Mucosa of descending colon (tissue), 3 donors: ENCODE measurements at regions not wholly inside any gene's neighbourhood (a gene's known extent, or its start where the extent isn't known, plus 50 kb on each side); places are given as distances from the start of the nearest gene placed in this dataset.

Experiments
- ATAC-seq: fragments of 200-7000 bp; cut with Tn5 transposase; one replicate; pipeline ENCODE4 v1.9.1; 2020; ENCODE audit warnings: mild to moderate bottlenecking, moderate library complexity
- DNase-seq, 3 donors: peaks; one replicate each; pipeline ENCODE4 v3.0.0-alpha.2; 2020
- H3K36me3 ChIP-seq: fragments of 200-600 bp; one replicate; pipeline ENCODE4 v1.8.0; 2021; ENCODE audit warnings: low read depth, mild to moderate bottlenecking
- H3K4me1 ChIP-seq: fragments of 200-600 bp; one replicate; pipeline ENCODE4 v1.8.0; 2021; ENCODE audit warnings: low read depth, mild to moderate bottlenecking
- H3K4me3 ChIP-seq: fragments of 200-600 bp; one replicate; pipeline ENCODE4 v1.8.0; 2021; ENCODE audit warnings: mild to moderate bottlenecking
- H3K9me3 ChIP-seq: fragments of 200-600 bp; one replicate; pipeline ENCODE4 v1.8.0; 2021; ENCODE audit warnings: mild to moderate bottlenecking
- CTCF ChIP-seq: fragments of 200-600 bp; IDR thresholded peaks from one replicate; pipeline ENCODE4 v1.8.0; 2022; ENCODE audit warnings: antibody characterized with exemption, mild to moderate bottlenecking
- intact Hi-C, 2 donors: fragments of 100-400 bp; cut with DNase I in 1 of 2; cut with micrococcal nuclease in 1 of 2; formaldehyde crosslinking; loops; one replicate each; pipeline versions ENCODE4 v1.11.0 to v1.11.1; 2022; cut with DNase I, micrococcal nuclease
- donor health status: DM: no; HTN: no; CAD: no; lungs with moderate emphysema.
- donor health status: DM: no; HTN: no; CAD: no.
- donor health status: DM: no; HTN: yes; CAD: no.

- intact Hi-C loops: no loop called here
- ATAC-seq: no peak
These were observed 728.9 kb downstream of the BCL11B start for GRCh38 chr14:98543074-98543473.

GRCh38 chr14:98544174-98544573 lies 727.8 kb downstream of the BCL11B start:
- no peaks in the 10 kb centered on the region for H3K36me3 ChIP-seq
- no peak for ATAC-seq
- intact Hi-C loops: no loop called here
- DNase-seq: no peak
- no peak overlapping the region for H3K4me3 ChIP-seq
- H3K4me1 ChIP-seq: no peaks in the 10 kb centered on the region
- no peak for TF ChIP-seq CTCF
- H3K9me3 ChIP-seq: no peaks in the 10 kb centered on the region

More at GRCh38 chr14:98543074-98543473, 728.9 kb downstream of the BCL11B start:
- no peaks in the 10 kb centered on the region for H3K9me3 ChIP-seq
- no peaks in the 10 kb centered on the region for H3K4me1 ChIP-seq
- TF ChIP-seq CTCF: no peak
- no peak for DNase-seq
- no peaks in the 10 kb centered on the region for H3K36me3 ChIP-seq
- no peak overlapping the region for H3K4me3 ChIP-seq

- intact Hi-C loops: no loop called here
- Histone ChIP-seq H3K9me3 (no peaks in the 10 kb centered on the region), H3K4me1 (no peaks in the 10 kb centered on the region), H3K4me3 (no peak overlapping the region), H3K36me3 (no peaks in the 10 kb centered on the region)
- no peak for TF ChIP-seq CTCF
- DNase-seq: no peak
- ATAC-seq: no peak
These were observed 726.8 kb downstream of the BCL11B start for GRCh38 chr14:98545181-98545580.

- Histone ChIP-seq H3K4me3 (no peak overlapping the region), H3K36me3 (no peaks in the 10 kb centered on the region), H3K9me3 (no peaks in the 10 kb centered on the region), H3K4me1 (no peaks in the 10 kb centered on the region)
- intact Hi-C loops: no loop called here
- no peak for TF ChIP-seq CTCF
- ATAC-seq: no peak
- no peak for DNase-seq
These were observed 723.8 kb downstream of the BCL11B start for GRCh38 chr14:98548071-98548686.

- no peak for TF ChIP-seq CTCF
- no peaks in the 10 kb centered on the region for H3K4me1 ChIP-seq
- no peak overlapping the region for H3K4me3 ChIP-seq
- intact Hi-C loops: no loop called here
- H3K36me3 ChIP-seq: no peaks in the 10 kb centered on the region
- ATAC-seq (no peak), DNase-seq (no peak)
- H3K9me3 ChIP-seq: no peaks in the 10 kb centered on the region
These were observed 721.0 kb downstream of the BCL11B start for GRCh38 chr14:98551028-98551427.

GRCh38 chr14:98555440-98555839 lies 716.6 kb downstream of the BCL11B start:
- Histone ChIP-seq H3K9me3 (no peaks in the 10 kb centered on the region), H3K4me3 (no peak overlapping the region), H3K36me3 (no peaks in the 10 kb centered on the region), H3K4me1 (no peaks in the 10 kb centered on the region)
- TF ChIP-seq CTCF: no peak
- ATAC-seq (no peak), DNase-seq (no peak)
- intact Hi-C loops: no loop called here
